Lower leg skin (tissue), 4 donors: ENCODE measurements at regions not wholly inside any gene's neighbourhood (a gene's known extent, or its start where the extent isn't known, plus 50 kb on each side); places are given as distances from the start of the nearest gene placed in this dataset.

Experiments
- DNase-seq, 2 donors: peaks; one replicate each; pipeline ENCODE4 v3.0.0-alpha.2; 2019; ENCODE audit warnings: low spot score in 2 of 2
- H3K4me3 ChIP-seq: fragments of 200-600 bp; sonication (generic); 2 replicates; pipeline ENCODE4 v1.5.1; 2017; ENCODE audit warnings: mild to moderate bottlenecking, low read depth; ENCODE audit not compliant: poor library complexity, severe bottlenecking
- CTCF ChIP-seq, 3 donors: fragments of 450-650 bp; IDR thresholded peaks; one replicate each; pipeline ENCODE4 v1.5.1; 2016; ENCODE audit warnings: antibody characterized with exemption in 3 of 3, mild to moderate bottlenecking in 3 of 3, moderate library complexity in 2 of 3
- POLR2A ChIP-seq, 2 donors: fragments of 450-650 bp; IDR thresholded peaks; one replicate each; pipeline ENCODE4 v1.6.1; 2016 to 2017; ENCODE audit warnings: antibody characterized with exemption in 2 of 2, mild to moderate bottlenecking in 1 of 2, moderate library complexity in 1 of 2
- WGBS, 2 donors: methylation state at CpG; one replicate each; pipeline ENCODE4 v1.1.5; 2018; 5-methylcytosine and 5-hydroxymethylcytosine counted together
- intact Hi-C: fragments of 100-400 bp; cut with DNase I; formaldehyde crosslinking; loops from one replicate; pipeline ENCODE4 v1.15.0; 2023; ENCODE audit warnings: low total_unique reads

GRCh38 chr7:68444042-68444441, 1154.2 kb upstream of the AUTS2 start:
- no peak for DNase-seq
- no peak for TF ChIP-seq CTCF (IDR thresholded peaks at IDR 0.05)
- intact Hi-C loops = no loop called here
- no peak overlapping the region for H3K4me3 ChIP-seq
- WGBS, 2 donors = 88 to 91% methylated on average over 2 of the region's 2 CpGs

DNA sequence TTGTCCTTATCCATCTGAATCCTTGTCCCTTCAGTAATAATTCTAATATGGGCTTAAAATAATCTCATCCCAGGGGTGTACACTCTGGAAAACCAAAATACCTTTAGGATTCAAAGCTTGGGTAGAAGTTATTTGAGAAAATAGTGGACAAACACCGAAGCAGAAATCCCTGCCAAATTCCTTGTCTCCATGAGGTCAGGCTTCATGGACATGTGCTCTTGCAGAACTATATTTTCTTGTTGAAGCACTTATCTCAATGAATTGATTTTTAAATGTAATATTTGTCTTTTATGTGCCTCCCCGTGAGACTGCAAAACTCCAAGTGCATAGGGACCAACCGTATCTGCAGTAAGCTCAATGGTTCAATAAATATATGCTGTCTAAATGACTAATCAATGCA, 1153.3 kb upstream of the AUTS2 start:
- no peak for DNase-seq
- no peak overlapping the region for H3K4me3 ChIP-seq
- intact Hi-C loops = no loop called here
- 89 to 91% methylated on average over 3 of the region's 3 CpGs for WGBS, 2 donors
- TF ChIP-seq POLR2A (IDR thresholded peaks at IDR 0.05) (no peak), CTCF (IDR thresholded peaks at IDR 0.05) (no peak)

DNA sequence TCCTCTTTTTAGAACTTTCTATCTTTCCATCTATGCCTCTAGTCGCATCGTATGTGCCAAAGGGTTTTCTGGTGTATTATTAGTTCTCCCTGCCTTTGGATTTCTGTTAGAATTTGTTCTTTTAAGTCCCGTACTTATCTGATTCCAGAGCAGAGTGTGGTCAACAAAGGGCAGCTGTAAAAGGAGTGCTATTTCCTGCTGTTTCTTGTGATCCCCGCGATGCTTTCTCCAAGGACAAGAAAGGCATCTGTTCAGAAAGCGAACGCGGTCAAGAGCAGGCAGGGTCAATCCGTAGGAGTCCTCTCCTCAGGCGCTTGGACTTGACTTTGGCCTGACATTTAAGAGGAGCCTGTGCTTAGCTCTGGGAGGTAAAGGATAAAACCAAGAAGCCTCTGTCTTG, 1152.1 kb upstream of the AUTS2 start:
- no peak for DNase-seq
- no peak overlapping the region for H3K4me3 ChIP-seq
- 46 to 50% methylated on average over 10 of the region's 10 CpGs for WGBS, 2 donors
- intact Hi-C loops = no loop called here
- TF ChIP-seq CTCF (IDR thresholded peaks at IDR 0.05) (no peak), POLR2A (IDR thresholded peaks at IDR 0.05) (no peak)

DNA sequence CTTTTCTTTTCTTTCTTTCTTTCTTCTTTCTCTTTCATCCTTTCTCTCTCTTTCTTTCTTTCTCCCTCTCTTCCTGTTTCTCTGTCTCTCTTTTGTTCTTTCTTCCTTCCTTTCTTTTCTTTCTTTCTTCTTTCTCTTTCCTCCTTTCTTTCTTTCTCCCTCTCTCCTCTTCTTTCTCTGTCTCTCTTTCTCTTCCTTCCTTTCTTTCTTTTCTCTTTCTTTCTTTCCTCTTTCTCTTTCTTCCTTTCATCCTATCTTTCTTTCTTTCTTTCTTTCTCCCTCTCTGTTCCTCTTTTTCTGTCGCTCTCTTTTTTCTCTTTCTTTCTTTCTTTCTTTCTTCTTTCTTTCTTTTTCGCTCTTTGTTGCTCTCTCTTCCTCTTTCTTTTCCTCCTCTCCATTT, 1149.2 kb upstream of the AUTS2 start:
- no peak overlapping the region for H3K4me3 ChIP-seq
- no peak for DNase-seq
- intact Hi-C loops = no loop called here
- WGBS, 2 donors = 95 to 98% methylated on average over 2 of the region's 2 CpGs
- TF ChIP-seq CTCF (IDR thresholded peaks at IDR 0.05) (no peak), POLR2A (IDR thresholded peaks at IDR 0.05) (no peak)

GRCh38 chr7:68449816-68450215, 1148.5 kb upstream of the AUTS2 start:
- TF ChIP-seq POLR2A (IDR thresholded peaks at IDR 0.05) = no peak
- no peak for TF ChIP-seq CTCF (IDR thresholded peaks at IDR 0.05)
- no peak overlapping the region for H3K4me3 ChIP-seq
- intact Hi-C loops = no loop called here
- 66 to 72% methylated on average over 5 of the region's 5 CpGs for WGBS, 2 donors
- no peak for DNase-seq

DNA sequence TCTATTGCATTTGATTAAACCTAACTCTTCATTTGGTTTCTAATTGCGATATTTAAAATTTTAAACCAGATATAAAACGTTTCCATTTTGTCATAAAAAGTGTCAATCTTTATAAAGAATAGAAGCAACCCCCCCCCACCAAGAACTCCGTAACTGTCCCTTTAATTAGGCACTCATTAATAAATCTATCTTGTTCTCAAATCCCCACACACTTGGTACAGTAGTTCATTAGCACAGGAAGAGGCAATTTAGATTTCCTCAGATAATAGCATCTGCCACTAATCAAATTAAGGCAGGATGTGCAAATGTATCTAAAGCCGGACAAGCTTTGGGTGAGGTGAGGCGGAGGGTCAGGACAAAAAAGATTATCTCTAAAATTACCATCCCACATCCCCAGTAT, 1143.3 kb upstream of the AUTS2 start:
- no peak for DNase-seq
- no peak overlapping the region for H3K4me3 ChIP-seq
- TF ChIP-seq POLR2A (IDR thresholded peaks at IDR 0.05) (no peak), CTCF (IDR thresholded peaks at IDR 0.05) (no peak)
- 62 to 66% methylated on average over 5 of the region's 5 CpGs for WGBS, 2 donors
- intact Hi-C loops = no loop called here
